ENCODE measurements at regions not wholly inside any gene's neighbourhood (a gene's known extent, or its start where the extent isn't known, plus 50 kb on each side); places are given as distances from the start of the nearest gene placed in this dataset.

- TF ChIP-seq CTCF (IDR thresholded peaks at IDR 0.05) (no peak), POLR2A (IDR thresholded peaks at IDR 0.05) (no peak)
Measured at GRCh38 chr4:43607400-43607799, 714.9 kb downstream of the GRXCR1 start.
